Endothelial cell (in vitro differentiated cells): ENCODE measurements at regions not wholly inside any gene's neighbourhood (a gene's known extent, or its start where the extent isn't known, plus 50 kb on each side); places are given as distances from the start of the nearest gene placed in this dataset.

ENCODE experiments used
- DNase-seq: peaks from one replicate; pipeline ENCODE4 v3.0.0; 2021; ENCODE audit warnings: low spot score
- H3K27ac Mint-ChIP-seq: one replicate; pipeline ENCODE4 v1.8.0; 2021; ENCODE audit warnings: mixed read lengths, inconsistent platforms; ENCODE audit not compliant: unreplicated experiment
- H3K27me3 Mint-ChIP-seq: one replicate; pipeline ENCODE4 v1.8.0; 2021; ENCODE audit warnings: mild to moderate bottlenecking, moderate library complexity, mixed read lengths, inconsistent platforms; ENCODE audit not compliant: unreplicated experiment
- H3K36me3 Mint-ChIP-seq: one replicate; pipeline ENCODE4 v1.8.0; 2021; ENCODE audit warnings: mild to moderate bottlenecking, low read depth, mixed read lengths, inconsistent platforms; ENCODE audit not compliant: unreplicated experiment
- H3K4me1 Mint-ChIP-seq: one replicate; pipeline ENCODE4 v1.8.0; 2021; ENCODE audit warnings: mild to moderate bottlenecking, mixed read lengths, inconsistent platforms; ENCODE audit not compliant: unreplicated experiment
- H3K4me3 Mint-ChIP-seq: one replicate; pipeline ENCODE4 v1.8.0; 2021; ENCODE audit warnings: mild to moderate bottlenecking, mixed read lengths, inconsistent platforms; ENCODE audit not compliant: unreplicated experiment
- H3K9me3 Mint-ChIP-seq: one replicate; pipeline ENCODE4 v1.8.0; 2021; ENCODE audit warnings: mixed read lengths, inconsistent platforms; ENCODE audit not compliant: unreplicated experiment
- CTCF ChIP-seq: fragments of 200-600 bp; sonication (generic); IDR thresholded peaks from one replicate; pipeline ENCODE4 v1.5.0; 2021; ENCODE audit warnings: antibody characterized with exemption; ENCODE audit not compliant: unreplicated experiment

GRCh38 chr4:63396269-63396668 lies 1013.0 kb downstream of the TECRL start:
- DNase-seq = no peak
- Mint-ChIP-seq H3K4me3 (no peak overlapping the region), H3K36me3 (no peaks in the 10 kb centered on the region), H3K27me3 (no peaks in the 10 kb centered on the region), H3K27ac (no peak overlapping the region), H3K9me3 (no peaks in the 10 kb centered on the region), H3K4me1 (no peaks in the 10 kb centered on the region)
- TF ChIP-seq CTCF = no peak

GRCh38 chr4:63393544-63393943 lies 1015.7 kb downstream of the TECRL start:
- Mint-ChIP-seq H3K4me3 (no peak overlapping the region), H3K9me3 (no peaks in the 10 kb centered on the region), H3K36me3 (no peaks in the 10 kb centered on the region), H3K27ac (no peak overlapping the region), H3K4me1 (no peaks in the 10 kb centered on the region), H3K27me3 (no peaks in the 10 kb centered on the region)
- no peak for DNase-seq
- TF ChIP-seq CTCF = no peak

- Mint-ChIP-seq H3K36me3 (no peaks in the 10 kb centered on the region), H3K27me3 (no peaks in the 10 kb centered on the region), H3K27ac (no peak overlapping the region), H3K4me3 (no peak overlapping the region), H3K9me3 (no peaks in the 10 kb centered on the region), H3K4me1 (no peaks in the 10 kb centered on the region)
- no peak for TF ChIP-seq CTCF
- no peak for DNase-seq
Measured at GRCh38 chr4:63379750-63380522, 1029.3 kb downstream of the TECRL start.

DNA sequence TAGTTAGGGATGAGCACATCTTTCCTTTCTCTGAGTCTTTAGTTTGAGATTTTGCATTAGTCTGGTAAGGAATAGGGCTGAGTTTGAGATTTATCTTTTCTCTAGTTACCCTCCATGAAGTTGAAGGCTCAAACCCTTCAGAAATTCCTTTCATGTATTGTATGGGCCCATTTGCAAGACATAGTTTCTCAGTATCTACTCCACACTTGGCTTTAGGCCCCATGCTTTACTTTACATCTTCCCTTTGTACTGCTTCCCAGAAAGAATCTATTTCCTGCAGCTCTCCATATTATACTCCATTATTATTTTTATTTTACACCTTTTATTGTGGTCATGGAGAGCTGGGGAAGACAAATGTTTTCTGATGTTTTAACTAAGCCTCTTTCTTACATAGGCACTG lies 1038.2 kb downstream of the TECRL start:
- no peak overlapping the region for H3K4me3 Mint-ChIP-seq
- no peaks in the 10 kb centered on the region for H3K9me3 Mint-ChIP-seq
- no peak for TF ChIP-seq CTCF
- no peak for DNase-seq
- no peaks in the 10 kb centered on the region for H3K4me1 Mint-ChIP-seq
- no peak overlapping the region for H3K27ac Mint-ChIP-seq
- no peaks in the 10 kb centered on the region for H3K27me3 Mint-ChIP-seq
- no peaks in the 10 kb centered on the region for H3K36me3 Mint-ChIP-seq

DNA sequence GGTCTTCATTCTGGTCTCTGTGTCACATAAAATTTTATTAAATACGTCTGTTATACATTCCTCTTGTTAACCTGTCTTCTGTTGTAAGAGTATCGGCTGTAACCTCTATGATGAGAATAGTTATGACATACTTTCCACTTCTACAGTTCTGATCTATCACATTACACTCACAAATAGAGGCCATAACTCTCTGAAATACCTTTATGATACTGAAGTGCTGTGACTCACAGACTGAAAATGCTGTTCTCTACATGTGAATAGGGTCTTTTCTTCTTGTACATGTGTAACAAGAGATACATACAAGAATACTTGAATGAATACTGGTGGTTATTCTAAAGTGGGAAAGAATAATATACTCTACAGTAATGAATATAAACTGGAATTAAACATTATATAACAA lies 1047.6 kb downstream of the TECRL start:
- Mint-ChIP-seq H3K36me3 (no peaks in the 10 kb centered on the region), H3K4me1 (no peaks in the 10 kb centered on the region), H3K4me3 (no peak overlapping the region), H3K27ac (no peak overlapping the region), H3K27me3 (no peaks in the 10 kb centered on the region), H3K9me3 (no peaks in the 10 kb centered on the region)
- TF ChIP-seq CTCF = no peak
- DNase-seq = no peak
